Right atrium auricular region (tissue), 2 donors: ENCODE measurements at regions not wholly inside any gene's neighbourhood (a gene's known extent, or its start where the extent isn't known, plus 50 kb on each side); places are given as distances from the start of the nearest gene placed in this dataset.

Source experiments
- DNase-seq: peaks from one replicate; pipeline ENCODE4 v3.0.0-alpha.2; 2019; ENCODE audit warnings: low spot score
- H3K27ac ChIP-seq, 2 donors: fragments of 200-600 bp; sonication (generic); 1 replicate in 1 of 2; 2 replicates in 1 of 2; pipeline ENCODE4 v1.5.1; 2016 to 2019
- H3K27me3 ChIP-seq, 2 donors: fragments of 200-600 bp; sonication (generic); one replicate each; pipeline versions ENCODE4 v1.5.1 to v1.6.0; 2017 to 2019
- H3K36me3 ChIP-seq: fragments of 200-600 bp; sonication (generic); one replicate; pipeline ENCODE4 v1.5.1; 2016
- H3K4me1 ChIP-seq, 2 donors: fragments of 200-600 bp; sonication (generic); one replicate each; pipeline versions ENCODE4 v1.5.1 to v1.6.0; 2017 to 2019
- H3K4me3 ChIP-seq, 2 donors: fragments of 200-600 bp; sonication (generic); 1 replicate in 1 of 2; 2 replicates in 1 of 2; pipeline ENCODE4 v1.5.1; 2017 to 2019; ENCODE audit warnings: mild to moderate bottlenecking in 1 of 2, moderate library complexity in 1 of 2
- H3K9me3 ChIP-seq, 2 donors: fragments of 200-600 bp; sonication (generic); one replicate each; pipeline ENCODE4 v1.5.1; 2019
- TF ChIP-seq, protein P1 (sequence below), 2 donors: fragments of 200-600 bp; sonication (generic); IDR thresholded peaks; one replicate each; pipeline ENCODE4 v1.5.1; 2019; ENCODE audit warnings: antibody characterized with exemption in 2 of 2

DNA sequence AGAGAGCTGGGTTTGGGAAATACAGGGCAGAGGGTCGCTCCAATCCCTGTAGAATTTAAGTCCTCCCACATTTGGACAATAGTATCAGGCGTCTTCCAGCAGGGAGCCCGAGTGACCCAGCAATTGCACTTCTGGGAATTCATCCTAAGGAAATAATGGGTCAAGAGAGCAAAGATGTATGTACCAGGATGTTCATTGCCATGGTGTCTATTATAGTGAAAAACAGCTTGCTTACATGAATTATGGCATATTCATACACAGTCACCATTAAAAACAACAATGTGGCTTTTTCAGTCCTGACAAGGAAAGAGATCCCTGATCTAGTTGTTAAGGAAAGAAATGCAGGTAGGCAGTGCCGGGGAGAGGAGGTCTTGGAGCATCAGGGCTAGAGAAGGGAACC lies 167.7 kb downstream of the PJA1 start:
- Histone ChIP-seq H3K27me3 (no peaks in the 10 kb centered on the region), H3K36me3 (no peaks in the 10 kb centered on the region), H3K4me1 (peaks cover 0 to 30% of the 10 kb centered on the region in 2 donors), H3K27ac (peak overlapping the region in 1 of 2 donors; percentile 66), H3K9me3 (no peaks in the 10 kb centered on the region), H3K4me3 (no peak overlapping the region)
- DNase-seq = peak; percentile 26
- TF ChIP-seq, protein P1, sequence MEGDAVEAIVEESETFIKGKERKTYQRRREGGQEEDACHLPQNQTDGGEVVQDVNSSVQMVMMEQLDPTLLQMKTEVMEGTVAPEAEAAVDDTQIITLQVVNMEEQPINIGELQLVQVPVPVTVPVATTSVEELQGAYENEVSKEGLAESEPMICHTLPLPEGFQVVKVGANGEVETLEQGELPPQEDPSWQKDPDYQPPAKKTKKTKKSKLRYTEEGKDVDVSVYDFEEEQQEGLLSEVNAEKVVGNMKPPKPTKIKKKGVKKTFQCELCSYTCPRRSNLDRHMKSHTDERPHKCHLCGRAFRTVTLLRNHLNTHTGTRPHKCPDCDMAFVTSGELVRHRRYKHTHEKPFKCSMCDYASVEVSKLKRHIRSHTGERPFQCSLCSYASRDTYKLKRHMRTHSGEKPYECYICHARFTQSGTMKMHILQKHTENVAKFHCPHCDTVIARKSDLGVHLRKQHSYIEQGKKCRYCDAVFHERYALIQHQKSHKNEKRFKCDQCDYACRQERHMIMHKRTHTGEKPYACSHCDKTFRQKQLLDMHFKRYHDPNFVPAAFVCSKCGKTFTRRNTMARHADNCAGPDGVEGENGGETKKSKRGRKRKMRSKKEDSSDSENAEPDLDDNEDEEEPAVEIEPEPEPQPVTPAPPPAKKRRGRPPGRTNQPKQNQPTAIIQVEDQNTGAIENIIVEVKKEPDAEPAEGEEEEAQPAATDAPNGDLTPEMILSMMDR (IDR thresholded peaks at IDR 0.05) = no peak

DNA sequence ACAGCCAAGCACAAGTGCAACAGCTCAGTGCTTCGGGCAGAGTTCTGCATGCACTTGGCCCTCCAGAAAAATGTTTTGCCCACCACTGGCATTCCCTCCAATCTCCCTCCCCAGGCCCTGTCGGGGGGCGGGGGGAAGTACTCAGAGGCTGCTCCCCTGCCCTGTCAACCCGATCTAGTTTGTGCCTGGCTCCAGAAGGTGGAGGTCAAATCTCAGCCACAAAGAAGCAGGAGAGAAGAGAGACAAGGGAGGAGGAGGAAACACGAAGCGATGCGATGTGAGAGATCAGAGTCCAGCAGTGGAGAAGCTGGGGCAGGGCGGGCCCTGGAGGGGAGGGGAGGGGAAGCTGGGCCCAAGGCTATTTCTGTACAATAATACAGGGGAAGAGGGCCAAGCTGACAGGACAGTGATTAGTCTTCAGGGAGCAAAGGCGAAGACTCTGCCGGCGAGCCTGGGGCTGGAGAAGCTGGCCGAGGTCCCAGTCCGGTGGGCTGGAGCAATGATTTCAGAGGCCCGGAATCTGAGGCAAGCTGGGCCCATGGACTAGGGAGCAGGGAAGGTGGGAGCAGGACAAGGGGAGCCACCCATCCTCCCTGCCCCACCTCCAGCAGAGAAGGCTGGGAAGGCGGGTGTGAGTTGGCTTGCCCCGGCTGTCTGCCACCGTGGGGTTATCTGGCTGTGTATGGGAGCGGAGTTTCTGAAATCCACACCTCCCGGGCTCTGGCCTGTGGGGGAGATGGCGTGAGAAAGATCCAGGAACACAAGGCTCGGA lies 167.1 kb downstream of the EFNB1 start:
- TF ChIP-seq, protein P1 (IDR thresholded peaks at IDR 0.05) = no peak
- H3K9me3 ChIP-seq = no peaks in the 10 kb centered on the region
- peaks cover 0 to 36% of the 10 kb centered on the region in 2 donors for H3K4me1 ChIP-seq
- H3K4me3 ChIP-seq = peak overlapping the region in 1 of 2 donors; percentile 16
- H3K27me3 ChIP-seq = no peaks in the 10 kb centered on the region
- DNase-seq = no peak
- H3K36me3 ChIP-seq = no peaks in the 10 kb centered on the region
- peak overlapping the region; percentile 56 to 66 for H3K27ac ChIP-seq

DNA sequence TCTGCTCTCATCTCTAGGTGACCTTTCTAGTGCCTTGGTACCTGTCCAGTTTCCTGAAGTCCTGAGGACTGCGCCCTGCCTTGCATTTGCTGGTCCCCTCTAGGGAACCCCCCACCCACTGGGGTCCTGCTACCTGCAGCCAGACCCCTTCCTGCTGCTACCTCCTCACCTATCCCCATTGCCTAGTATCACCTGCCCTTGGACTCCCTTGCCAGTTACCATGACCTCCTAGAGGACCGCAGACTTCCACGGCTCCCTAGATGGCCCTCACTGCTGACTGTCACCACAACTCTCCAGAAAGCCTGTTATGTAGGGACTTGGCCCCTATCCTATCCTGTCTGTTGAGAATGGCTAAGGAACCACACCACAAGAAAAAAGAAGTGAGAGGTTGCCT lies 166.6 kb downstream of the EFNB1 start:
- no peak for DNase-seq
- Histone ChIP-seq H3K27me3 (no peaks in the 10 kb centered on the region), H3K27ac (peak overlapping the region in 1 of 2 donors; percentile 66), H3K9me3 (no peaks in the 10 kb centered on the region), H3K4me3 (no peak overlapping the region), H3K4me1 (peaks cover 0 to 42% of the 10 kb centered on the region in 2 donors), H3K36me3 (no peaks in the 10 kb centered on the region)
- TF ChIP-seq, protein P1 (IDR thresholded peaks at IDR 0.05) = no peak

DNA sequence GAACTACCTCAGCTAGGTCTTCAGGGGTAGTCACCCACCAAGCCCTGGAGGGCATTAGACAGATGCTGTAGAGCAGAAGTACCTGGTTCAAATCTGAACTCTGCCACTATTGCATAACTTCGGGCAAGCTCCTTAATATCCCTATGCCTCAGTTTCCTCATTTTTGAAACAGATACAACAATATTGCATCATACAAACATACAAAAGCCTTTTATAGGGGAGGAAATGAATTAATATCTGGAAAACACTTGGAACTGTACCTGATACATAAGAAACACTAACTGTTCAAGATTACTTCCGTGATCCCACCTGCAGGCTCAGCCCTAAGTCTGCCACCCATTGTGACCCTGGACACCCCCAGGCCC lies 166.1 kb downstream of the EFNB1 start:
- H3K4me1 ChIP-seq = peaks cover 0 to 47% of the 10 kb centered on the region in 2 donors
- no peaks in the 10 kb centered on the region for H3K9me3 ChIP-seq
- no peak for DNase-seq
- TF ChIP-seq, protein P1 (IDR thresholded peaks at IDR 0.05) = no peak
- H3K27ac ChIP-seq = no peak overlapping the region
- no peaks in the 10 kb centered on the region for H3K27me3 ChIP-seq
- no peaks in the 10 kb centered on the region for H3K36me3 ChIP-seq
- no peak overlapping the region for H3K4me3 ChIP-seq

DNA sequence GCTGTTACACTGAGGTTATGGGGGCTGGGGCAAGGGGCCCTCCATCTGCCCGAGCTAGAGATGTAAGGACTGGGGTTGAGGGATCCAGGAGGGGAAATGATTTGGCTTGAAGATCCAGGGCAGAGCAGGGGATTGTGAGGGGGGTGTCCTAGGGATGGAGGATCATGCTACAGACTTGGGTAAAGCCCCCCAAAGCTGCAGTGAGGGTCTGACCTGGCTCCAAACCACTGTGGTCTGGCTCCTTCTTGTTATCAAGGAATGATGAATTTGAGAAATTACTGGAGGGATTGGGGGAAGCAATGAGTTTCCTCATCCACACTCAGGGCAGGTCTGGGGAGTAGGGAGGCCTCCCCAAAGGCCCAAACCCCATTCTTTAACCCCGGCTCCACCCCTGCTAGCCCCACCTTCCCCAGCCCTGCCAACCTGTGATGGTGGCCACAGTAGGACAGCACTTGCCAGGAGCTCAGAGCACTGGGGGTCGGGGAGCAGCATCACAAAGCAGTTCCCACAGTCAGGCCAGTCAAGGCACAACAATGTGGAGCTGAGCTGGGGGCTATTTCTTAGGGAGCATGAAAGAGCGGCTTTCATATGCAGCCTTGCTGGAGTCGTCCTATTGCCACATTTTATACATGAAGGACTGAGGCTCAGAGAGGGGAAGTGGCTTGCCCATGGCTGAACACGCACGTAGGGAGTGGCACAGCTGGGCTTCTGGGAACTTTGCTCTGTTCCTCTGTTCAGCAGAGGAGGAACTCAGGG lies 165.5 kb downstream of the EFNB1 start:
- H3K27me3 ChIP-seq = no peaks in the 10 kb centered on the region
- H3K27ac ChIP-seq = no peak overlapping the region
- no peaks in the 10 kb centered on the region for H3K36me3 ChIP-seq
- no peaks in the 10 kb centered on the region for H3K9me3 ChIP-seq
- TF ChIP-seq, protein P1 (IDR thresholded peaks at IDR 0.05) = no peak
- peaks cover 0 to 52% of the 10 kb centered on the region in 2 donors for H3K4me1 ChIP-seq
- no peak for DNase-seq
- H3K4me3 ChIP-seq = no peak overlapping the region
